ENCODE measurements at regions not wholly inside any gene's neighbourhood (a gene's known extent, or its start where the extent isn't known, plus 50 kb on each side); places are given as distances from the start of the nearest gene placed in this dataset.
A peak's percentile ranks its signal among the peaks of the same experiment; 100 is the strongest.
"Not testable (repeated sequence)": the region's sequence is repeated elsewhere in the genome, so short reads cannot be mapped to it uniquely, and the experiment has no call there.

DNA sequence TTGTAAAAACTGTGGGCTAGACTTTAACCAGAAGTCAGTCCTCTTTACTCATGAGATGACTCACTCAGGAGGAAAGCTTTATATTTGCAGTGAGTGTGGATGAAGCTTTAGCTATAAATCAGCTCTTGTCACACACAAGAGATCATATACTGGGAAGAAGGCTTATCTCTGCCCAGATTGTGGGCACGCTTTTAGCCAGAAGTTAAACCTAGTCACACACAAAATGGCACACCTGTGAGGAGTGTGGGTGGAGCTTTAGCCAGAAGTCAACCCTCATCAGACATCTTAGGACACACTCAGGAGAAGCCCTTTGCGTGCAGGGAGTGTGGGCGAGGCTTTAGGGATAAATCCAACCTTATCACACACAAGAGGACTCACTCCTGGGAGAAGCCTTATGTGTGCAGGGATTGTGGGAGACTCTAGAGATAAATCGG, 706.9 kb upstream of the LUZP2 start:
- 56 to 71% (median 65%) methylated on average over 4 of the region's 4 CpGs for WGBS, 4 donors
- intact Hi-C loops (cut with DNase I), result no loop called here

GRCh38 chr11:23797624-23798419, 699.0 kb upstream of the LUZP2 start:
- no peak for TF ChIP-seq POLR2A (IDR thresholded peaks at IDR 0.05)

More for the DNA sequence above, 706.9 kb upstream of the LUZP2 start:
- DNase-seq, result no peak
- Histone ChIP-seq H3K36me3 (no peaks in the 10 kb centered on the region), H3K4me1 (no peaks in the 10 kb centered on the region), H3K27ac (no peak overlapping the region), H3K27me3 (no peaks in the 10 kb centered on the region), H3K9me3 (no peaks in the 10 kb centered on the region), H3K4me3 (no peak overlapping the region)
- no peak for ATAC-seq
- TF ChIP-seq CTCF (IDR thresholded peaks at IDR 0.05) (no peak), POLR2A (IDR thresholded peaks at IDR 0.05) (no peak)

DNA sequence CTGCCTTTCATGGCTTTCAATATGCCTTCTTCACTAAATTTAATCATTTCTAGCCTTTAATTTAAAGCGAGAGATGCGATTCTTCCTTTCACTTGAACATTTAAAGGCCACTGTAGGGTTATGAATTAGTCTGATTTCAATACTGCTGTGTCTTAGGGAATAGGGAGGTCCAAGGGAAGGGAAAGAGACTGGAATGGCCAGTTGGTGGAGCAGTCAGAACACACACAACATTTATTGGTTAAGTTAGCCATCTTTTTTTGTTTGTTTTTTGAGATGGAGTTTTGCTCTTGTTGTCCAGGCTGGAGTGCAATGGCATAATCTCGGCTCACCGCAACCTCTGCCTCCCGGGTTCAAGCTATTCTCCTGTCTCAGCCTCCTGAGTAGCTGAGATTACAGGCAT, 662.5 kb upstream of the LUZP2 start:
- 89 to 95% (median 93%) methylated on average over 5 of the region's 5 CpGs for WGBS, 4 donors
- ATAC-seq; H3K27ac ChIP-seq; H3K4me1 ChIP-seq; H3K4me3 ChIP-seq; intact Hi-C loops (cut with DNase I); H3K9me3 ChIP-seq; H3K36me3 ChIP-seq; H3K27me3 ChIP-seq; DNase-seq: not testable (repeated sequence)
- peak in 2 of 12 donors; percentile 10 to 20 for TF ChIP-seq CTCF (IDR thresholded peaks at IDR 0.05)

More at GRCh38 chr11:23797624-23798419, 699.0 kb upstream of the LUZP2 start:
- Histone ChIP-seq H3K9me3 (no peaks in the 10 kb centered on the region), H3K4me1 (no peaks in the 10 kb centered on the region), H3K4me3 (no peak overlapping the region), H3K27me3 (no peaks in the 10 kb centered on the region), H3K27ac (no peak overlapping the region), H3K36me3 (no peaks in the 10 kb centered on the region)
- intact Hi-C loops (cut with DNase I), result no loop called here
- DNase-seq (no peak), ATAC-seq (no peak)
- WGBS, 4 donors, result 71 to 85% (median 75%) methylated on average over 3 of the region's 3 CpGs

DNA sequence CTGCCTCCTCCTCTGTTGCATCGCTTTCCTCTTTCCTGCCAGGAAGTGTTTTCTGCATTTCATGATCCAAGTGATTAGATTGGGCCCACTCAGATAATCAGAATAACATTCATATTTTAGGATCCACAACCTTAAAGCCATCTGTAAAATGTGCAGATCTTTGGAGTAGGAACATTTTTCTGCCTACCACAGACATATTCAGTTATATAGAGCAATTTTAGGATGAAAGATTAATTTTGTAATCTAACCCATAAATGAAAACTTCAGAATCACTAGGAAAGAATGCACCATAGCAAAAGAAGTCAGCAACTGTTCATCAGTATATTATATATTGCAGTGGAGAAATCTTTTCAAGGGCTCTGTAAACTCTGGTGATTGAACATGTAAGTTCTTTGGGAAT, 659.9 kb upstream of the LUZP2 start:
- TF ChIP-seq POLR2A (IDR thresholded peaks at IDR 0.05) (no peak), CTCF (IDR thresholded peaks at IDR 0.05) (no peak)
- ATAC-seq (no peak), DNase-seq (no peak)
- H3K9me3 ChIP-seq, result no peaks in the 10 kb centered on the region
- no peaks in the 10 kb centered on the region for H3K4me1 ChIP-seq
- intact Hi-C loops (cut with DNase I), result no loop called here
- H3K36me3 ChIP-seq, result no peaks in the 10 kb centered on the region
- no peak overlapping the region for H3K4me3 ChIP-seq
- 53 to 69% (median 61%) methylated on average over 1 of the region's 1 CpG for WGBS, 4 donors
- no peaks in the 10 kb centered on the region for H3K27me3 ChIP-seq
- H3K27ac ChIP-seq, result no peak overlapping the region

GRCh38 chr11:23840872-23841271, 656.0 kb upstream of the LUZP2 start:
- no peak overlapping the region for H3K27ac ChIP-seq
- WGBS, 4 donors, result 93 to 96% (median 96%) methylated on average over 3 of the region's 3 CpGs
- no peaks in the 10 kb centered on the region for H3K27me3 ChIP-seq
- TF ChIP-seq CTCF (IDR thresholded peaks at IDR 0.05) (no peak), POLR2A (IDR thresholded peaks at IDR 0.05) (no peak)
- no peaks in the 10 kb centered on the region for H3K4me1 ChIP-seq
- H3K9me3 ChIP-seq, result peaks cover 0 to 11% (median 0%) of the 10 kb centered on the region in 12 donors
- intact Hi-C loops (cut with DNase I), result no loop called here
- no peaks in the 10 kb centered on the region for H3K36me3 ChIP-seq
- no peak overlapping the region for H3K4me3 ChIP-seq
- DNase-seq (no peak), ATAC-seq (no peak)
